ENCODE measurements at regions not wholly inside any gene's neighbourhood (a gene's known extent, or its start where the extent isn't known, plus 50 kb on each side); places are given as distances from the start of the nearest gene placed in this dataset.

- TF ChIP-seq POU6F1 (CRISPR knock-in tag; IDR thresholded peaks at IDR 0.05; ENCODE audit: borderline replicate concordance, low read depth) (no peak), ZFP30 (CRISPR knock-in tag; IDR thresholded peaks at IDR 0.05) (no peak), PATZ1 (CRISPR knock-in tag; IDR thresholded peaks at IDR 0.05; ENCODE audit: borderline replicate concordance) (no peak), RARB (CRISPR knock-in tag; IDR thresholded peaks at IDR 0.05) (no peak), PPARA (CRISPR knock-in tag; IDR thresholded peaks at IDR 0.05; ENCODE audit: borderline replicate concordance) (no peak), ESRRG (CRISPR knock-in tag; IDR thresholded peaks at IDR 0.05) (no peak), ZNF565 (CRISPR knock-in tag; conservative IDR thresholded peaks at IDR 0.05; ENCODE audit: low read depth) (no peak), ARNTL (CRISPR knock-in tag; IDR thresholded peaks at IDR 0.05; ENCODE audit: borderline replicate concordance, low read depth) (no peak), ZNF8 (CRISPR knock-in tag; IDR thresholded peaks at IDR 0.05) (no peak), TCF4 (CRISPR knock-in tag; IDR thresholded peaks at IDR 0.05; ENCODE audit: borderline replicate concordance) (no peak), ZFP3 (CRISPR knock-in tag; IDR thresholded peaks at IDR 0.05) (no peak), OSR1 (CRISPR knock-in tag; IDR thresholded peaks at IDR 0.05) (no peak)
- TF ChIP-seq, protein P1, sequence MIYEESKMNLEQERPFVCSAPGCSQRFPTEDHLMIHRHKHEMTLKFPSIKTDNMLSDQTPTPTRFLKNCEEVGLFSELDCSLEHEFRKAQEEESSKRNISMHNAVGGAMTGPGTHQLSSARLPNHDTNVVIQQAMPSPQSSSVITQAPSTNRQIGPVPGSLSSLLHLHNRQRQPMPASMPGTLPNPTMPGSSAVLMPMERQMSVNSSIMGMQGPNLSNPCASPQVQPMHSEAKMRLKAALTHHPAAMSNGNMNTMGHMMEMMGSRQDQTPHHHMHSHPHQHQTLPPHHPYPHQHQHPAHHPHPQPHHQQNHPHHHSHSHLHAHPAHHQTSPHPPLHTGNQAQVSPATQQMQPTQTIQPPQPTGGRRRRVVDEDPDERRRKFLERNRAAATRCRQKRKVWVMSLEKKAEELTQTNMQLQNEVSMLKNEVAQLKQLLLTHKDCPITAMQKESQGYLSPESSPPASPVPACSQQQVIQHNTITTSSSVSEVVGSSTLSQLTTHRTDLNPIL (CRISPR knock-in tag; IDR thresholded peaks at IDR 0.05; ENCODE audit: low read depth), result no peak
- TF ChIP-seq, protein P2, sequence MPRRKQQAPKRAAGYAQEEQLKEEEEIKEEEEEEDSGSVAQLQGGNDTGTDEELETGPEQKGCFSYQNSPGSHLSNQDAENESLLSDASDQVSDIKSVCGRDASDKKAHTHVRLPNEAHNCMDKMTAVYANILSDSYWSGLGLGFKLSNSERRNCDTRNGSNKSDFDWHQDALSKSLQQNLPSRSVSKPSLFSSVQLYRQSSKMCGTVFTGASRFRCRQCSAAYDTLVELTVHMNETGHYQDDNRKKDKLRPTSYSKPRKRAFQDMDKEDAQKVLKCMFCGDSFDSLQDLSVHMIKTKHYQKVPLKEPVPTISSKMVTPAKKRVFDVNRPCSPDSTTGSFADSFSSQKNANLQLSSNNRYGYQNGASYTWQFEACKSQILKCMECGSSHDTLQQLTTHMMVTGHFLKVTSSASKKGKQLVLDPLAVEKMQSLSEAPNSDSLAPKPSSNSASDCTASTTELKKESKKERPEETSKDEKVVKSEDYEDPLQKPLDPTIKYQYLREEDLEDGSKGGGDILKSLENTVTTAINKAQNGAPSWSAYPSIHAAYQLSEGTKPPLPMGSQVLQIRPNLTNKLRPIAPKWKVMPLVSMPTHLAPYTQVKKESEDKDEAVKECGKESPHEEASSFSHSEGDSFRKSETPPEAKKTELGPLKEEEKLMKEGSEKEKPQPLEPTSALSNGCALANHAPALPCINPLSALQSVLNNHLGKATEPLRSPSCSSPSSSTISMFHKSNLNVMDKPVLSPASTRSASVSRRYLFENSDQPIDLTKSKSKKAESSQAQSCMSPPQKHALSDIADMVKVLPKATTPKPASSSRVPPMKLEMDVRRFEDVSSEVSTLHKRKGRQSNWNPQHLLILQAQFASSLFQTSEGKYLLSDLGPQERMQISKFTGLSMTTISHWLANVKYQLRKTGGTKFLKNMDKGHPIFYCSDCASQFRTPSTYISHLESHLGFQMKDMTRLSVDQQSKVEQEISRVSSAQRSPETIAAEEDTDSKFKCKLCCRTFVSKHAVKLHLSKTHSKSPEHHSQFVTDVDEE (CRISPR knock-in tag; IDR thresholded peaks at IDR 0.05), result no peak
Measured at GRCh38 chr5:27727254-27727653, 688.9 kb upstream of the CDH9 start.

All from SK-N-SH treated with all-trans-retinoic acid at 6 μM for 48 hours (cell line).